AML-193 (cell line): ENCODE measurements at regions not wholly inside any gene's neighbourhood (a gene's known extent, or its start where the extent isn't known, plus 50 kb on each side); places are given as distances from the start of the nearest gene placed in this dataset.

Experiments
- DNase-seq, 2 experiments: peaks; one replicate each; lab custom pipeline; 2025; lab: John Stamatoyannopoulos, UW

DNA sequence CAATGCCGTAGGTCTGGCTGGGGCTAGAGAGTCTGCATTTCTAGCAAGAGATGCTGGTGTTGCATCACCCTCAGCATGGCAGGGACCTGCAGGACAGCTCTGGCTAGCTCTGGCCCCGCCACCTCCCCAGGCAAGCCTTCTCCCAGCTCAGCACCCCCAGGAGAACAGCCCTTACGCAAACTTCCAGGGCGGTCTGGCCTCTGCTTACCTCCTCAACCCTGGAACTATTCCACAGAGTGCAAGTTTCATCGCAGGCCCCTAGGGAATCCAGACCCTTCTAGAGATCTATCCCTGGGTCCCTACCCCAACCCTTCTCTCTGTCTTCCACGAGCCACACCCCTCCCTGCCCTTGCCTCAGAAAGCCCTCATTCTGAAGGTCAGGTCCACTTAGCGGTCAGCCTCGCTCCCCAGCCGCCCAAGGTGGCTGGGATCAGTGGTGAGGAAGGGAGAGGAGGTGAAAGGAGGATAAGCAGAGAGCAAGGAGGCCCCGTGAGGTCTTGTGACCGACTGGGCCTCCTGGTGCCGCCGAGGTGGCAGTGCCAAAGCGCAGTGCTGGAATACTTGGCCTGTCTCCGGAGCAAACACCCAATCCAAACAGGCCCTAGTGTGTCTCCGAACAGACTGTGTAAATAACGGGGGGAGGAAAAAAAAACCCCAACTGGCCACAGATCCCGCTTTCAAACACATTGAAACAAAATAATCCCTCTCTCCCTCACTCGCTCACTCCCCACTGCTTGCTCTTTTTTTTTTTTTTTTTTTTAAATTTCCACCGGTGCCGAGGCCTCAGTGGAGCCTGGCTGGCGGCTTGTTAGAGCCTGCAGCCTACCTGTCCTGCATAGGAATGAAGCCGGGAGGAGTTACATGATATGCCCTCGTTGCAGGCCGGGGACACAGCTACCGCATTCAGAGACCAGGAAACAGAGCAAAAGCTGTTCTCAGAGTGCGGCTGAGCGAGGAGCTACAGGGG lies 380.9 kb downstream of the SOX9 start:
- no peak for DNase-seq

DNA sequence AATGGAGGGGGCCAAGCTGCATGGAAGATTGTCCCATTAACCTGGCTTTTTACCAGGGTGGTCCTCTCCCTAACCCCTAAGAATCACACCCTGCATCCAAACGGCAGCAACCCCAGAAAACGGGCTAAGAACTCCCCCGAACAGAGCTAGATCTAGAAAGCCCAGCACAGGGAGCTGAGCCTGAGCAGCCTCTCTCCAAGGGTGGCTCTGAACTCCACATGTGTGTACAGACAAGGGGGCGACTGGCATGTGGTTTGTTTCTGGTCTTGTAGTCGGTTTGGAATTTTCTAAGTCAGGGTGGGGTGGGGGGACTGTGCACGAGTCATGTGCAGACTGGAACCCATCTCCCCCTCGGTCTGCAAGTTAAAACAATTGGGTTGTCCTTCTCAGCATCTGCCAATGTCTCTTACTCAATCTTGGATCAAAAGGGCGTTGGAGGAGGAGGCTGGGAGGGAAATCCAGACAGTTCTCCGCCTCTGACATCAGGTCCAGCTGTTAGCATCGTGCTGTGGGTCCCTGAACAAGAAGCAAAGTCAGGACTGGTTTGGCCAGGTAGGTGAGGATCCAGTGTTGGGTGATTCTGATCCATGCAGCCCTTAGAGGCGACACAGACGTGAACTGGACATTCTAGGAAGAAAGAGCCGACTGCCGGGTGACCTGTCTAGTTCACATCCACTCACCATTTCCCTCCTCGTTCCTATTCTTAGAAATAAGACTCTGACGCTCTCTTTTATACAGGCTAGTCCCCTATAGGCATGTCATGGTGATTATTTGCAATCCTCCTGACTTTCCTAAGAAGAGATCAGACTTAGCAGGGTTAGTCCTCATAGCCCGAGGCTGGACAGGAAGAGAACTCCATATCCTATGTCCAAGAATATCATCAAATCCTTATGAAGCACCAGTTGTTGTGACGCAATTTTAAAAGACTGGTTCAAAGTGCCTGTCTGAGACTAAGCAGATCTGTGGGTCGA lies 381.8 kb downstream of the SOX9 start:
- DNase-seq = no peak

DNA sequence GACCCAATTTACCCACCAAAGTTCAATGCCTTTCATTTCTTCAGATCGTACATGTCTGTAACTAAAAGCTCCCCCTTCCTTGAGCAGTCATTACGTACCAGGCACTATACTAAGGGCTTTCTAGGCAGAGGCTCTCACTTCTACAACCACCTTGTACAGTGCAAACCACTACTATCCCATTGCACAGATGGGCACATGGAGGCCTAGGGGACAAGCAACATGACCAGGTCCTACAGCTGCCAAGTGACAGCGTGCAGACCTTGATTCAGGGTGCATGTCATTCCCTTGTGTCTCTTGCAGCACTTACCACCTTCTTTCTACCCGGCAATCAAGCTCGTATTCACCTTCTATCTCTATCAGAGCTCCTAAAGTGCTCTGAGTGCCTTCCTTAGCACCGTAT lies 382.7 kb downstream of the SOX9 start:
- DNase-seq = no peak

DNA sequence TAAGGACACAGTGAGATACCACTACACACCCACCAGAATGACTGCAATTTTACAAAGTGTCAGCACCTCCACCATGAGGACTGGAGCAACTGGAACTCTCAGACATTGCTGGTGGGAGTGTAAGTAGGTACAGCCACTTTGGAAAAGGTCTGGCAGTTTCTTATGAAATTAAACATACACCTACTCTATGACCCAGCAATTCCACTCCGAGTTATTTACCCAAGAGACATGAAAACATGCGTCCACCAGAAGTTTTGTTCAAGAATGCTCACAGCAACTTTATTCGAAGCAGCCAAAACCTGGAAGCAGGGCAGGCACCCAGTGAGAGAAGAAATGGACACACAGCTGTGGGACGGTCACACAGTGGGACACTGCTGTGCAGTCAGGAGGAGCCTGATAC lies 384.0 kb downstream of the SOX9 start:
- DNase-seq = no peak

DNA sequence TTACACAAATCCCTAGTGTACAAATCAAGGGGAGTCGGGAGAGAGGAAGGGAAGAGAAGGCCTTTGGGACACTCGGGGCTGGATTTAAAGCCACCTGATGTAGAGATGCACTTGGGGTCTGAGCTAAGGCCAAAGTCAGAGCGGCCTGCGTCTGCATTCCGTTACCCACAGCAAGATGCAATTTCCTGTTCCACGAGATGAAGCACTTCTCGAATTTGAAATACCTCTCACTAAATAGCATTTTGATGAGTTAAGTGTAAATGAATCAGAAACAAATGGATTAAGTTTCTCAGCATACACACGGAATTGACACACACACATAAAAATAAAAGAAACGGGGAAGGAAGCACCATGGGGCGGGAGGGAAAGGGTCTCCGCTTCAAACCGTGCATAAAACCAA lies 386.0 kb downstream of the SOX9 start:
- no peak for DNase-seq

DNA sequence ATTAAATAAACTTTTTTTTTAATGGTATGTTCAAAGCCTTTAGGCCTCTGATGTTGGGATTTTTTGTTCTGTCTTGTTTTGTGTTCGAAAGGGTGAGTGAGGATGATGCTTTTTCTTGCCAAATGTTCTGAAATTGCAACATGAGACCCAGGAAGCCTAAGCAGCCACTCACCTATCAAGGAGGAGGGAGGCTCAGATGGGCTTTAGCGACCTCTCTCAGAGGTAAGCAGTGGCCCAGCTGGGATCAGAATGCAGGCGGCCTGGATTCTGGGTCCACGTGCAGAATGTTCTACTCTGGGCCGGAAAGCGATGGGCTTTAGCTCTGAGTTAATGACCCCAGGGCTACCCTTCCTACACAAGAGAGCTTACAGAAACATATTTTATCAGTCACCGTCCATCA lies 386.6 kb downstream of the SOX9 start:
- DNase-seq = no peak

DNA sequence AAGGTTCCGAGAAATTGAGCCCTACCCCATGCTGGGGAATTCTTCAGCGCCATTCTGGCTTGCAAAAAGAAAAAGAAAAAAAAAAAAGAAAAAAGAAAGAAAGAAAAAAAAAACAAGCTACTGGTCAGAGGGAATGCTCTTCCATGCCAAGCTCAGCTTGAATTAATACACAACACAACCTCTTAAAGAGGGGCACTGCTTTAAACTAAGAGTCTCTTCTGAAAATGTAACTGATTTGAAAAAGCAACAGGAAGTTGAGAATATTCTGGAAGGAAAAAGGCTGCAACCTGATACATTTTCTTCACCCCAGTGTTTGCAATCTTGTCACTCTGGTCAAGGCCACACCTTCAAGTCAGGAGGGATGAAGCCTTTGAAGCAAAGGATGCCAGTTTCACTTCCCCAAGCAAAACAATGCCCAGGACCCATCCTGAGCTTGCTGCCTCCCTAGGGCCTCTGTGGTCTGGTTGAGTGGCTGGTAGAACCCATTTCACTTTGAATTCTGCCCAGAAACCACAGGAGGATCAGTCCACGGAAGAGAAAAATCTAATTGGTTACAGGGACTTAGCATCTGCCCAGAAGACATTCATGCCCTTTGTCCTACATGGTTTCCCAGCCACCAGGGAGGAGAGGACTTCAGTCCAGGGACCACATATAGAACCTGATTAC lies 389.7 kb downstream of the SOX9 start:
- DNase-seq = no peak

DNA sequence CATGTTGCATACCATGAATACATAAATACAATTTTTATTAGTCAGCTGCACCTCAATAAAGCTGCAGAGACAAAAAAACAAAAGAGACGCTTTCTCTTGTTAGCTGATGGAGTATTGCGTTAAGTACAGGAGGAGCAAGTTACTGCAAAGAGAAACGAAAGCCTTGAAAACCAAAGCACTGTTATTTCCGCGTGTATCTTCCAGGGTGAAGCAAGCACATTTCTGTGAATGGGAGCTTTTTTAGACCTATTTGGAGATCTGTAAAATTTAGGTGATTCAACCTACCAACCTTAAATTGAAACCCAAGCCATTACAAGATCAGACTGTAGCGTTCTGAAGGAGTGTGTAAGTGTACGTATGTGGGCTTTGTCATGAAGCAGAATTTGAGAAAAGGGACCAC lies 390.4 kb downstream of the SOX9 start:
- no peak for DNase-seq

DNA sequence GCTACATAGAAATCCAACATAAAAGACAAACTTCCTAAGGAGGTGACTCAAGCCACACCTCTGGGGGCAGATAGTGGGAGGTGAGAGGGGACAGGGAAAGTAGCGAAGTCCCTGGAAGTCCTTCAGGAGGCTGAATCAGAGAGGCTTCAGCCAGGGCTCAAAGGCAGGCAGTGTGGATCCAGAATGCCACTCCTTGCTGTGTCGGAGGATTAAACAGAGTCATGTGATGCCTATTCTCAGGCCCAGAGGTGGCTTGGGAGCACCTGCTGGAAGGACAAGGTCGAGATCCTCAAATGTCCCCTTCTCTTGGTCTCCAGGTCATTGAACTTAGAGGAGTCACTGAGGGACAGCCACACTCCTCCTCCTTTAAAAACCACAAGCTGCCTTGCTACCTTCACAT lies 391.1 kb downstream of the SOX9 start:
- DNase-seq = no peak

DNA sequence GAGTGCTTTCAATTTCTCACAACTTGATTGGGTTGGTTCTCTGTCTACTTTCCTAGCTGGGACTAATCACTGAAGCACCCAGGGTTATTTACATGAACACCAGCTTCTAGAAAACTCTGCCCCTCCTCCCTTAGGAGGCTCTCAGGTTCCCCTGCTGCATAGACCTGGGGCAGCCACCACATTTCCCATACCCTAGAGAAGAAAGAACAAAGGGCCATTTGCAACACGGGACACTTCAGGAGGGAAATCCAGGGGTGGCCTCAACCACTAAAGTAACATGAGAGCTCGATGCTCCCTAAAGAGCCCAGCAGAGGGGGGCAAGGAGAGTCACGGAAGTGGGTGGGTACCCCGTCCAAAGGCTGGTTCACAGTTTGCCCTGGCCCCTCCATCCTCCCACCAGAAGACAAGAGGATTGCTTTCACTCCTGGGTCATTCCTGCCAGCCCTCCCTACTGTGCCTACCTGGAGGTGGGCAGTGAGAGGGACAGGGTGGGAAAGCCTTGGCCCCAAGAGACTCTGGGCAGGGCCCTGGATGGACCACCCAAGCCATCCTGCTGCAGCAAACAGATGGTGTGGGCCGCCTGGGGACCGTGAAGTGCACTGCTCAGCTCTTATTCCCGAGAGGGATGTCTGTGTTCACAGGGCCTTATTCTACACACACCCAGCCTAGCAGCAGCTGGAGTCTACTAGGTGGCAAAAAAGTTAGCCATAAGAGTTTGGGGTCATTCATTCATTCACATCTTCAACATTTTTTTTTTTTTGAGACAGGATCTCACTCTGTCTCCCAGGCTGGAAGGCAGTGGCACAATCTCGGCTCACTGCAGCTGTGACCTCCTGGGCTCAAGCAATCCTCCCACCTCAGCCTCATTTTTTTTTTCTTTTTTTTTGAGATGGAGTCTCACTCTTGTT lies 392.1 kb downstream of the SOX9 start:
- no peak for DNase-seq

DNA sequence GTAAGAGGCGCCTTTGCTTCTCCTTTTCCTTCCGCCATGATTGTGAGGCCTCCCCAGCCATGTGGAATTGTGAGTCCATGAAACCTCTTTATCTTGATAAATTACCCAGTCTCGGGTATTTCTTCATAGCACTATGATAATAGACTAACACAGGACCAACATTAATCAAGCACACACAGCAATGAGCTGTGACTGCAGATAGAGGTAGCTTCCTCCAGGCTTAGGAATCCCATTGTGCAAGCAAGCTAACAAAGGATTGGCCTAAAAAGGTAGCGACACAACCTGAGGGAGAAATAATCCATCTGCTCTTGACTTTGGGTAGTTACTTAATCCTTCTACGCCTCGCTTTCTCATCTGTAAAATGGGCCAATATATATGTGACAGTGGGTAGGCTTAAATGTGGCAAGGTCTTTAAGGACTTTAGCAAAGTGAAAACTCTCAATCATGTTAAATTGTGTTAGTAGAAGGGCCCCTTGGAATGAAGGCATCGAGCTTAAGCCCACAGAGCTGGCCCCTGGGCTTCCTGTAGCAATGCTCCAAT lies 393.6 kb downstream of the SOX9 start:
- no peak for DNase-seq

DNA sequence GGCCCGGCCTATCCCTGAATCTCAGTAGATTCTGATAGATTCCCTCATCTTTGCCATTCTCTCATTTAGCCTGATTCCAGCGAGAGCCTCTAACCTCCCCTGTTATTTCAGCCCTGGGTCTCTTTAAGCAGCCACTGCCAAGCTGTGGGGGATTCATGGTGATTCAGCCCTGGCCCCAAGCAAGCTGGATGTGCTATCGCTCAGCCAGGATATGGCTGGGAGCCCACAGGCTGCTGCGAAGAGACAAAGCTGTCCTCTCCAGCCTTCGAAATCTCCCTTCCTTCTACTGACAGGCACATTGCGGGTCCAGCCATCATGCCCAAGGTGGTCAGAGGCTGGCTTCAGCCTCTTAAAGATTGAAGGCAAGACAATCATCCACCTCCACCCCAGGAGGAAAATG lies 394.1 kb downstream of the SOX9 start:
- DNase-seq = no peak

DNA sequence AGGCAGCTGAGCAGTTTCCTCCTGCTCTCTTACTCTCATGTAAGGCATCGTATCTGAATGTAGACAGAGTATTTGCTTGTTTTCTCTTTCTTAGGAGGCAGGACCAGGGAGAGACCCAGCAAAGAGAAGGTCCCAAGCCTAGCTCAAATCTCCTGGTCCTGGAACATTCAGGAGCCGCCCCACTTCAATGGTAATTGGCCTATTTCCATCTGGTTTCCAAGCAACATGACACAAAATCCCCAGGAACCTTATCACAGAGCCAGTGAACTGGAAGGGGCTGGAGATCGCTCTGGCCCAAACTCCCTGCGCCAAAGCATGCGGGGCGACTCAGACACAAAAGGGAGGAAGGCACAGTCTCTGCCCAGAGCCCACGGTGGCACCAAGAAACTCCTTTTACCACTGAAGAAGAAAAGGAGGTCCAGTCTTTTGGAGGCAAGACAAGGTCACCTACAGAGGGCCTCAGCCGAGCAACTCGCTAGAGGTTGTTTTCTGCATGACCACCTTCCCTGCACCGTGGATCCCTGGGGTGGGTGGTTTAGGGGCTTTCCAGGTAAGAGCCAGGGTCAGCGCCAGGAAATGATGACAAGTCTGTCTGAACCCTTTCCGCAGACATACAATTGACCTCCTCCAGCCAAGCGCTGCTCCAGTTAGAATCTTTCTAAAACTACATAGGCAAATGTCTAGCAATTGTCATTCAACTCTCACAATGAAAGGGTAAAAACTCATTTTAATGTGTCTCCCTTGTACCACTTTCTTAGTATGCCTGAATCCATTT lies 394.7 kb downstream of the SOX9 start:
- DNase-seq = no peak

DNA sequence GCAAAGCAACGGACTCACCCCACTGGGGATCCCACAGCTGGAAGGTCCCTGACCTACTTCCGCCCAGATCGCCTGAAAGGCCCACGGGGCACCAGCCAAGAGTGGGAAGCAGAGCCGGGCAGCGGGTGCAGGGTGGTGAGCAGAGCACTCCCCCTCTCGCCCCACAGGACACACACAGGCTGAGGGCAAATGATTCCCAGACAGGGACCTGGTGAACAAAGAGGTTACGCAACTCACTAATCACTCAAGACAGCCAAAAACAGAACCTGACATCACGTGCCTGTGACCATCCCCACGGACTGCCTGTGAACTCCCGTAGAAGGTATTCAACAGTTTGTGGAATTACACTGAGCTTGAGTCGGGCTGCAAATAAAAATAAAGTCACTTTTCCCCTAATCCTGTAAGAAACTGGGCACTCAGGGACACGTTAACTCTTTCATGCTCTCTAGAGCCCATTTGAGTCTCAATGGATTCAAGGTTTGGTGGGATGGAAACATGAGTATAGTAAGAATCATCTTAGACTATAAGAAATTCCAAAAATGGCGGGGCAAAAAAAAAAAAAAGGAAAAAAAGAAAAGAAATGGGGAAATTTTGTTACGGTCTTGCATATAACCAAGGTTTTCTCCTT lies 396.1 kb downstream of the SOX9 start:
- peak in 1 of 2 experiments; percentile 9 for DNase-seq

DNA sequence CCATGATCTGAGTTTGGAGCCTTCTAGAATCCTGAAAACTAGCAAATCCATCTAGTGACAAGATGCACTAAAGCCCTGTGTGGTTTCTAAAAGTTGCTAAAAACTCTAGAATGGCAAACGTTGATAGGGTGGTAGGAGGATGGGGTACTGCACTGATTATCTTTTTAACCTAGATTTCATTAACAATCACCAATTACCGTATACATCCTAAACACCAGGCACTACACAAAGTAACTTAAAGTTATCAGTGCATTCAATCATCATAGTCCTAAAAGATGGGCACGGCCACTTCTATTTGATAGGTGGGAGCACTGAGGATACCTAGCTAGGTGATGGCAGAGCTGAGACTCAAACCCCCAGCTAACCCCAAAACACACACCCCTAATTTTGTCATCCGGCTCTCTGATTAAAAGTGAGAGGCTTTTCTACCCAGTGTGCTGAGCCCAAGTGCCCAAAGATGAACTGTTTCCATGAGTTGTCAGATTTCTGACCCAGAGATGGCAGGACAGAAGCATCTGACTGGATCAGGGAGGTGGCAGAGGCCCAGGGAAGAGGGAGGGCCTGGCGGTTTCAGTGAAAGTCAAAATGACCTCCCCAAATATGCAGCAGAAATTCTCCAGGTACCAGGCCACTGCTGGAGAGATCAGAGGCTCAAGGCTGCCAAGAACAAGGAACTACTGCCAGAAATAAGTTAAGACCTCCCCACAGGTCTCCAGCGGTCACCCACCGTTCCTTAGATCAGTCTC lies 396.8 kb downstream of the SOX9 start:
- no peak for DNase-seq

DNA sequence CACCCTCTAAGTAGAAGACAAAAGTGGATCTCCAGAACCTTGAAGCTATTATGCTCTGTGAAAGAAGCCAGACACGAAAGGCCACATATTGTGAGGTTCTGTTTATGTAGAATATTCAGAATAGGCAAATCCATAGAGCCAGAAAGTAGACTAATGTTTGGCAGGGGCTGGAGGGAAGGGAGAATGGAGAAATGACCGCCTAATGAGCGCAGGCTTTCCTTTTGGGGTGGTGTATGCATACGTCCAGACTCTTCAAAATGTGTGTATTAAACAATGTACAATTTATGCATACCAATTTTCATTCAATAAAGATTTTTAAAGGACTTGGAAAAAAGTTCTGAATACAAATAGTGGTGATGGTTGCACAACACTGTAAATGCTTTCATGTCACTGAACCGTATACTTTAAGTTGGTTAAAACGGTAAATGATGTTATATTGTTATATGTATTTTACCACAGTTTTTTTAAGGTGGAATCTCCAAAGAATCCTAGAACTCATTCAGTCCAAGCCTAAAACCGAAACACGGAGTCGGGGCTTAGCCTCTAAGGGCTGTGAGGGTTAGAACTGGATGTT lies 397.4 kb downstream of the SOX9 start:
- DNase-seq = no peak

DNA sequence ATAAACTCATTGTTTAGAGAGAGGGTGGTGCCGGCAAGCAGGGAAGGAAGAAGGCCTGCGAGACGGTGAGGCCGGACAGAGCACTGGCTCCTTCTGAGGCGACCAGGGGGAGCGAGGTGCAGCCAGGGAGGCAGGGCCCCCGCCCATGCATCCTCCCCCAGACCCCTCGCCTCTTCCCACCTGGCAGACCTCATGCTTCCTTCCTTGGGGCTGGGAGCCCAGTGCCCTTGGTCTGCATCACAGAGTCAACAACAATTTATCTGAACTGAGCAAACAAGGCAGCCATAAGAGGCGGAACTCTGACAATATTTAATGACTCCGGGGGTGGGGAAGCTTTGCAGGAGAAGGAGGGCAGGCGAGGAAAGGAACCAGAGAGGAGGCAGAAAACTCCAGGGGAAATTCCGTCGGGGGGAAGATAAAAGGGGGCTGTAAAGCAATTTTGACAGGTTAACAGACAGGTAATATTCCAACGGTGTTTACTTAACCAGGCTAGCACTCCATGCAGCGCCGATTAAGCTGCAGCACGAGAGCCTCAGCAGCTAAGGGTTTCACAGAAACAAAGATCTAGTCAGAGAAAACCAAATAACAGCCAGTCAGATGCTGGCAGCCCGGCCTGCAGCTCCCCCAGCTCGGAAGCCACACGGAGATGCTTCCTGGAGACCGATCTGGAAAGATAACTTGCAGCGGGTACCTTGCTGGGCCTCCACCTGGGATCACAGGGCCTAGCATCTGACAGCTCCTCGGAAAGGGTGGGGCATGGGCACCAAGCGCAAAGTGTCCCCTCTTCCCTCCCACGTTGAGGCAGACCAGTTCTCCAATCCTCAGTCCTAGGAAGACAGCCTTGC lies 398.2 kb downstream of the SOX9 start:
- no peak for DNase-seq

DNA sequence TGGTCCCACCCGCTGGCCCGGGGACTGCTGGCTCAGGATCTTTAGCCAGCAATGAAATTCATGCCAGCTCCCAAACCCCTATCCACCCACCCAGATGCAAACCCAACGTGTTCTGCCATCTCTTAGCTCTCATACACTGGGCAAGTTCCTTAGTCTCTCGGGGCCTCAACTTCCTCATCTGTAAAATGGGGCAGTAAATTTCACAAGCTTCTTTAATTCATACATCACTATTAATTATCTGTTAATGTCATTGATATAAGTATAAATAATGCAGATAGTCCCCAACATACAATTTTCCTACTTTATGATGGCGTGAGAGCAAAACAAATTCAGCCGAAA lies 398.7 kb downstream of the SOX9 start:
- no peak for DNase-seq
